ENCODE measurements at regions not wholly inside any gene's neighbourhood (a gene's known extent, or its start where the extent isn't known, plus 50 kb on each side); places are given as distances from the start of the nearest gene placed in this dataset.

GRCh38 chr14:27958757-27959156, 807.8 kb upstream of the FOXG1 start:
- no peak for DNase-seq

DNA sequence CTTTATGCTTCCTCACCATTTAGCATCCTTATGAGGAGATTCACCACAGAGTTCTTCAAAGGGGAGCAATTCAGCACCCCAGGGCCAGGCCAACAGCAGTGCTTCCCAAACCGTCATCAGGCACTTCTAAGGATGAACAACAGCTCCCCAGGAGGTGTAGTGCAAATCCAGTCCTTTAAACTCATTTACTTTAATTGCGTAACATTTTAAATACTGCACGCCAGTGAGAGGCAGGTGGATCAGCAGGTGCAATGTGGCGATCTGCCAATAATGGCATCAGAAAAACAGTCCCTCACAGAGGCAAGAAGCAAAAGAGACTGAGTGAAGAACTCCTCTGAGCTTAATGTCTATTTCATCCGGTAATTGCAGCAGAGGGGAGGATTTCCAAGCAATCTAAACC, 770.9 kb upstream of the FOXG1 start:
- DNase-seq: no peak

- no peak for DNase-seq
Measured at GRCh38 chr14:28001002-28001401, 765.6 kb upstream of the FOXG1 start.

DNA sequence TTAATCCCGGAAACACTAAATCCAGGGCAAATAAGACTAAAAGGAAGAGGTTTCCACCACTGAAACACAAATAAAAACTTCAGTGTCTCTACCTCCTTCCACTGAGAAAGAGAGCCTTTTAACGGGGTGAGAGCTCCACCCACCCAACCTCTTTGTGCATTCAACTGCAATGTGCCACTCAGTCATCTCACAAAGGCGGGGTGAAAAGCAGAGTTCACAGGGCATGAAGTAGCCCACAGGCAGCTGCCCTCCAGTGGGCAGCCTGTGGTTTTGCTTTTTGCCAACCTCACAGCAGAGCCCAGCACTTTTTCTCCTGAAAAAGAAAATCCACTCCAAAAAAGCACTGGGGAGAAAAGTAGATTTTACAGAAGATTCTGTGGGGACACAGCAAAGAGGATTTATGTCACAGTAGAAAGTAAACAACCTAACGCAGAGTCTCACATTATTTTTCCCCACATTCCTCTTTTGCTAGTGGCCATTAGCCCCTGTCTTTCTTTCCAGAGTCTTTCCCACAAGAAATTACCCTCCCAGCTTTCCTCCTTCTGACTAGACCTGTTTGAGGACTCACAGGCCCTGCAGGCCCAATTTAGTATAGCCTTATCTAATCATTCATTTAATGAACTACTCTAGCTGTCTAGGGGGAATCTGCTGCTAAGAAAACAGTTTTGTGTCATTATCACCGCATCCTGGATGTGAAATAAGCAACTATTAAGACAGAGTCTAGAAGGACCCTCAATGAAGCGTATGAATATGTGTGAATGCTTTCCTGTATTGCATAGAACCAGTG, 753.8 kb upstream of the FOXG1 start:
- no peak for DNase-seq

DNA sequence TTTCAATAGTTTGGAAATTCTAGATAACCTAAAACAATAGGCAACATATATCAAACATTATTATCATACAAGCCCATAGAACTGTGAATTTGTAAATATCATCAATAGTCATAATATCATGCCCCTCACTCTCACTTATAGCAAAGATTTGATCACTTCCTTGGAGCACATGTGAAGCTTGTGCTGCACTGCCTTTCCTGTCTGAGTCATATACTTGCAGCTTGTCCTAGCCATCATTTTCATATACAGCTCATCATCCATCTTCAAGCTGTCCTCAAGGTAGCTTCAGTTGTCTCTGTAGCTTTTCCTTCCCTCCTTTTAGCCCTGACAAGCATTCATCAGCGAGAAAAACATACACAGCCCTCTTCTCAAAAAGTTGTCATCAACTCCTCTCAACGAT, 746.5 kb upstream of the FOXG1 start:
- DNase-seq: no peak

GRCh38 chr14:28023853-28024252, 742.7 kb upstream of the FOXG1 start:
- no peak for DNase-seq

DNA sequence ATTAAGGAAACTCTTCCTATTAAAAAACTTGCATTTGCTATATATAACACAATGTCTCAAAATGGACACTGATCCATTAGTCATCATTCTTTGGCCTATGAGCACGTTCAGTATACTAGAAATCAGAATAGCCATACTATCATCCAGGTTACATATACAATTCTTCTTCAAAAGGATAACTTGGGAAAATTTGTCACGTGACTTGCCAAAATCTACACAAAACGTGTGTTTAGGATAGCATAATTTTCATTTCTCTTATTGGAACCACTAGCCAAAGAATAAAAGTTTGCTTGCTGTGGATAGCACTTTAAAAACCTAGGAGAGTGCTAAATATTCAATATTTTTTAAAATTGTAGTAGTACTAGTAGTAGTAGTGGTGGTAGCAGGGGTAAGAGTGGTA, 714.3 kb upstream of the FOXG1 start:
- no peak for DNase-seq

- DNase-seq: no peak
Measured at GRCh38 chr14:28055008-28055407, 711.6 kb upstream of the FOXG1 start.

DNA sequence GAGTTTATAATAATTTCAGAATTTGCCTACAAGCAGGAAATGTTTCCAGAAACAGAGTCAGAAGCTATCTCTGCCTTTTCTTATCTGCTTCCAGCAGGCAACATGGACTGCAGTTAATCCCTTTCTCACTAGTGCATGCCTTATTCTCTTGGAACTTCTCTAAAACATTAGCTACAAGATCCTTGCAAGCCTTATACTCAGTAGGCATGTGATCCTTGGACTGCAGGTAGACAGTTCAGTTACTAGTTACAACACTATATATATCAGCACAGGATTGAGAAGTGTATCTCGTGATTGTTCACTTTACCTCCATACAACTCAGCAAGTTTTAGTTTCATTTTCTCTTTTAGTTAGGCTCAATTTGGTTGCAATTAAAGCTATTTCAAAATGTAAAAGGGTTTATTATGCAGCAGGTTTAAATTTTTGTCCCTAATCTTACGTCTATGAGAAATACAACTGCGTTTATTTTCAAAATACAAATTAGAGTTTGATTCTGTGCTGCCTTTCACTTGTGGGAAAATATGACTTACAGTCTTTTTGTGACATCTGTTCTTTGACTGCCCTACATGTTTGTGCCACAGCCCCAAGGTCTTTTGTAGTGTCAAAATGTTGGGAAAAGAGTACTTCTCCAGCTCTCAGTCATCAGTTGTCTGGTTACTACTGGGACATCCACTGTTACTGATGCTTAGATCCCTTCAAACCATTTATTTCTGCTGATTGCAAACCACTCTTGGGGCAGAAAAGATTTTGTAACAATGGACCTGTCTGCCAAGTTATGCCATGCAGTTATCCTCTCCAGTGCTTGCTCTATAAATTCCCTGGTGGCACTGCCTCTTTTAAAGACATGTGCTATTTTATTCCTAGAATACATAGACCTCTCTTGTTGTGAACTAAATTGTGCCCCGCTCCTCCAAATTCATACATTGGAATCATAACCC, 709.0 kb upstream of the FOXG1 start:
- no peak for DNase-seq

DNA sequence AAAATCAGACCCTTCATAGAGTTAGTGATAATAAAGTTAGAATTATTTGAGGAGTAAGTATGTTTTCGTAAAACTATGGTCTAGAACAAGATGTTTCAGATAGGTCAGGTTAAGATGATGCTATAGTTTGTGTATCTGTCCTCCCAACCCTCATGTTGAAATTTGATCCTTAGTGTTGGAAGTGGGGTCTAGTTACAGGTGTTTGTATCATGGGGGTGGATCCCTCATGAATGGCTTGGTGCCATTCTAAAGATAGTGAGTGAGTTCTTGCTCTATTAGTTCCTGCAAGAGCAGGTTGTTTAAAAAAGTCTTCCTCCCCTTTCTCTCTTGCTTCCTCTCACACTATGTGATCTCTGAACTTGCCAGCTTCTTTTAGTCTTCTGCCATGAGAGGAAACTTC, 707.3 kb upstream of the FOXG1 start:
- no peak for DNase-seq

GRCh38 chr14:28061006-28061405, 705.6 kb upstream of the FOXG1 start:
- no peak for DNase-seq

DNA sequence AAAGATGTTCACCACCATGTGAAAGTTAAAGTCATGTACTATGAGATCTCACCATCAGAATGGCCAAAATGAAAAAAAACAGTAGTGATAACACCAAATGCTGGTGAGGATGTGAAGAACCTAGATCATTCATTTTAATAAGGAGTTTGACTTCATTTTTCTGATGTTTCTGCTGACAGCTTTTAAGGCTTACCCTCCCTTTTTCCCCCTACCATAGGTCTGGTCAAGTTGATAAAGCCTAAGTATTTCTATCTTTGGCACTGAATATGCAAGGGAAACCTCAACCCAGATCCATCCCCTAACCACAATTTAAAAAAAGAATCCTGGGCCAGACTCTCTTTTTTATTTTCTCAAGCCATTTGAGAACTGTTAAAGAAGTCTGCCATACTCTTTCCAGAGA, 689.6 kb upstream of the FOXG1 start:
- DNase-seq: no peak

DNA sequence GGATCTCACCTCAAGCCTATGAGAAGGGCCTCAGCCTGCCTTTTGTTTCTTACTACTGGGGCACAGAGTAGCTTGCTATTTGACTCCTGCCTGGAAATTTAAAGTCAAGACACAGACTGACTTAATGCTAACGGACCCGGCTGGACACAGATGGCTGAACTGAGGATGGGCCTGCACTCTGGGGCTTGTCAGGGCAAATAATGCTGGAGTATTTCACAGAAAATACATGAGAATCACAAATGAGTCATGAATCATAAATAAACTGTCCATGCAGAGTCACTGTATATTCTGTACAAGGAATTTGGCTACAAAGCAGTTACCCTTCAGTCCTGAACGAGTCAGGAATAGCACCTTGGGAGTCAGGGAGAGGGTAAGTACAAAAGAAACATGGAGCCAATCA, 683.2 kb upstream of the FOXG1 start:
- DNase-seq: no peak

DNA sequence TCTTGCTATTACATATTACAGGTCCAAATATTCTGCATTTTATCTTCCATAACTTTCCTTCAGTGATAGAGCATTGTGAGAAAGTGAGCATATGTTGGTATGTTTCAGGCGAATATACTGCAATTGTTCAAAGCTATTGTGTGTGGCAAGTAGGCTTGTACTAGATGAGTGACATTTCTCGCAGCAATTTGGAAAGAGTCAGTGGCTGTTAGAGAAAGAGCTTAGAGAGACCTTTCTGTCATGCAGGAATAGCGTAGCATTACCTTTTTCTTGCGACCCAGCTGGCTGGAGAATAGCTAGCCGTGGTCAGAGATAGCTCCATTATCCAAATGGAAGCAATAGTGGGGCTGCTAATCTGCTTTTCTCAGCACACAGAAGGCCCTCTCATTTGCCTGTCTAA, 678.5 kb upstream of the FOXG1 start:
- no peak for DNase-seq

GRCh38 chr14:28097585-28097984, 669.0 kb upstream of the FOXG1 start:
- no peak for DNase-seq

GRCh38 chr14:28098856-28099255, 667.7 kb upstream of the FOXG1 start:
- no peak for DNase-seq

DNA sequence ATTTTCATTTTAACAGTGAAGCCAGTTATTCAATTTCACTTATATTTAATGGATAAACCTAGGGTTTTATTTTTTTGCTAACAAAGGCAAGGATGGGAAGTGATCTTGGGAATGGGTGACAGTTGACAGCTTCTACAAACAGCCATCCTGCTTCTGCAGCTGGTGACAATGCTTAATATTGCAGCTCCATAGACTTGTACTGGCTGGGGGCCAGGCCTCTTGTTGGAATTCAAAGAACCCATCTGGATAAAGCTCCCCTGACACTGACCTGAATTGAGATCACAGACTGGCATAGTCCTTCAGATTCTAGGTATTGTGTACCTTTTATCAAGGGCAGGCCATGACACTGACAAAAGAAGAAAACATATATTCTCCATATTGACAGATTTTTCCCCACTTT, 664.6 kb upstream of the FOXG1 start:
- no peak for DNase-seq

- no peak for DNase-seq
Measured at GRCh38 chr14:28102814-28103213, 663.8 kb upstream of the FOXG1 start.

DNA sequence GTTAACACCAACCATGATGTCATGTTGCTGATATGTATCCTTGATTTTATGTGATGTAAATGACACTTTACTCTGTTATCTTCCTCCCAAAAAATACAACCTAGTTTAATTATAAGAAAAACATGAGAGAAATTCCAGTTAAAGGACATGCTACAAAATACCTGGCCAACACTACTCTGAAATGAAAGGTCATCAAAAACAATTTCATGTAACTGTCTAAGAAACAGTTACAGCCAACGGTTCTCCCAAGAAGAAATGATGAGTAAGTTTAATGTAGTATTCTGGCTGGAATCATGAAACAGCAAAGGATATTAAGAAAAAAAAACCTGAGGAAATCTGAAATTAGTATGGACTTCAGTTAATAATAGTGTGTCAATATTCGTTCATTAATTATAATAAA, 653.3 kb upstream of the FOXG1 start:
- DNase-seq: no peak

DNA sequence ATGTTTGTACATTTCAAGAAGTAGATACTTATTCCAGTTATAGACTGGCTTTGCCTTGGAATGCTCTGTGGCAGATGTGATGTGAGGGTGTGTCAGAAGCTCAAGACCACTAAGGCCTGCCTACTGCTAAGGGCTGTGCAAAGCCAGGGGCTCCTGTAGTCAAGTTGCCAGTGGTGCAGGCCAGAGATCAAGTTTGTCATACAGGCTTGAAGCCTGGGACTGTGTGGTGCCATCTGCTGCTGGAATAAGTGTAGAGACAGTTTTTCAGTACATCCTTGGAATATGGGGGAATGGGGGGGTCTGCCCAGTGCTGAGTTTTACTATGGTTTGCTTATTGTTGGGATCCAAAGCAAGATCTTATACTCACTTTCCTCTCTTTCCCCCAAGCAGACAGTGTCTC, 649.9 kb upstream of the FOXG1 start:
- no peak for DNase-seq

- DNase-seq: no peak
Measured at GRCh38 chr14:28119849-28120248, 646.7 kb upstream of the FOXG1 start.

DNA sequence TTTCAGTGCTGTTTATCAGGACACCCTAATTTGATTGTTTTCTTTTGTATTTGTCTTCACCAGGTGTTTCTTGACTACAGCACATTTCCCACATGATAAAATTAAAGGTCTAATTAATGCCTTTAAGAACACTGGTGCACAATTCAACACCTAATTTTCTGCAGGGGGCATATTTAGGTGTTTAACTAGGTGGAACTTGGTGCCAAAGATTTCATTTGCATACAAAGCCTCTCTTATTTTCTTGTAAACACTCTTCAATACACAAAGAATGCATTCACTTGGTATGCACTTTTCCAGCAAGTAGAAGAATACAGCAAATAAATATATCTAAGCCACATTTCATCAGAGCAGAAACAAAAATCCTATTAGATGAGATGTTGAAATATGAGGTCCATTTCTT, 646.2 kb upstream of the FOXG1 start:
- DNase-seq: no peak

DNA sequence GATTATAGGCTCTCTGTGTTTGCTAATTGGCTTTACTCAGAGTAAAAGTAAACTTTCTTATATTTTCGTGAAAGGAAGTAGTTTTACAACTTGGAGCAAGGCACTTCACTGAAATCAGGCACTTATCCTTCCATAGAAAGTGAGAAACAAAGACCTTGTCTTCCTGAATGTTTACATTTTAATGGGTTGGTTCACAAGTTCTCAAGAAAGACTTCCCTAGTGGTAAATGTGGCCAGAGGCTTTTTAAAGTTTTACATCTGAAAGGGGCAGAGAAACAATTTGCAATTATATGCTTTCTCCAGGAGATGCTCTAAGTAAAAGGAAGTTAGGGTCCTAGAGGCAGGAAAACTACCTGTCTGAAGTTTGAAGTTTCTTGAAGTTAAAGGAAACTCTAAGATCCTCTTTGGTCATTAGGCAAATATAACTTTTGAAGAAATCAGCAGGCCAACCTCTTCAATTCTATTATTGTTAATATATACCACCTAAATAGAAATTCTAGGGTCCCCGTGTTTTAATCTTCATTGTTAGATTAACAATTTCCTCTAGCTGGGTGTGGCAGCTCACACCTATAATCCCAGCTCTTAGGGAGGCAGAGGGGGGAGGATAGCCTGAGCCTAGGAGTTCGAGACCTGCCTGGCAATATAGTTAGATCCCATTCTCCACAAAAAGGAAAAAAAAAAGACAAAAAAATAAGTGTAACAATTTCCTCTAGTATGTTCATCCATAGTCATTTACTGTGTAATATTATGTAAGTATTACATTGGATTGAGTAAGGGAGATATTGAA, 644.9 kb upstream of the FOXG1 start:
- DNase-seq: no peak

All from left kidney (tissue), 1 donor.